IMR-90 (cell line): ENCODE measurements at regions not wholly inside any gene's neighbourhood (a gene's known extent, or its start where the extent isn't known, plus 50 kb on each side); places are given as distances from the start of the nearest gene placed in this dataset.

Experiments used
- ATAC-seq: fragments of 200-7000 bp; cut with Tn5 transposase; 2 replicates; pipeline ENCODE4 v1.9.1; 2020; ENCODE audit warnings: low read depth, mild to moderate bottlenecking, moderate library complexity
- BruUV-seq: library from RNA; stranded (reverse); fragments of 400-500 nt; replicated peaks from 2 replicates; lab custom pipeline; 2021; lab: Mats Ljungman, UMichigan
- CTCF ChIA-PET: fragments of 300-600 bp; formaldehyde crosslinking; extraction: SDS; loops from one replicate; lab custom pipeline; 2021; ENCODE audit warnings: antibody characterized with exemption; lab: Yijun Ruan, JAX
- POLR2A ChIA-PET: fragments of 300-600 bp; sonication (Branson Sonifier 250); formaldehyde crosslinking; loops from one replicate; lab custom pipeline; 2022; ENCODE audit warnings: antibody characterized with exemption; ENCODE audit not compliant: unreplicated experiment; lab: Charles Lee
- DNase-seq: peaks from one replicate; pipeline ENCODE4 v3.0.0; 2013
- H2AFZ ChIP-seq: replicated peaks from 2 replicates; pipeline ENCODE3; 2013; ENCODE audit warnings: low read length, mild to moderate bottlenecking; ENCODE audit not compliant: poor library complexity
- H2AK5ac ChIP-seq: 2 replicates; pipeline ENCODE4 v1.6.1; 2013; ENCODE audit warnings: low read depth, low read length, inconsistent platforms
- H2AK9ac ChIP-seq: replicated peaks from 2 replicates; pipeline ENCODE3; 2013; ENCODE audit warnings: mild to moderate bottlenecking, low read depth, low read length, moderate library complexity; ENCODE audit not compliant: poor library complexity
- H2BK120ac ChIP-seq: 2 replicates; pipeline ENCODE4 v1.6.1; 2013; ENCODE audit warnings: low read depth, low read length, inconsistent platforms
- H2BK15ac ChIP-seq: 3 replicates; pipeline ENCODE4 v1.6.1; 2013; ENCODE audit warnings: low read depth, low read length, inconsistent platforms
- H2BK20ac ChIP-seq: 2 replicates; pipeline ENCODE4 v1.6.1; 2013; ENCODE audit warnings: low read depth, mild to moderate bottlenecking, inconsistent platforms, low read length, moderate library complexity
- H2BK5ac ChIP-seq: 2 replicates; pipeline ENCODE4 v1.6.1; 2013; ENCODE audit warnings: mild to moderate bottlenecking, low read depth, low read length, inconsistent platforms; ENCODE audit not compliant: poor library complexity, severe bottlenecking
- H3K14ac ChIP-seq: replicated peaks from 2 replicates; pipeline ENCODE4 v1.6.1; 2013; ENCODE audit warnings: low read depth, low read length, inconsistent platforms
- H3K18ac ChIP-seq: 2 replicates; pipeline ENCODE4 v1.6.1; 2013; ENCODE audit warnings: low read depth, low read length, control low read depth
- H3K23ac ChIP-seq: 2 replicates; pipeline ENCODE4 v1.6.1; 2013; ENCODE audit warnings: low read depth, low read length, inconsistent platforms
- H3K27ac ChIP-seq: 2 replicates; pipeline ENCODE4 v1.5.1; 2013; ENCODE audit warnings: mild to moderate bottlenecking, control low read depth, low read length; ENCODE audit not compliant: insufficient read depth
- H3K27me3 ChIP-seq: 2 replicates; pipeline ENCODE4 v1.6.1; 2013; ENCODE audit warnings: low read length; ENCODE audit not compliant: control insufficient read depth, insufficient read depth
- H3K36me3 ChIP-seq: 2 replicates; pipeline ENCODE4 v1.6.1; 2013; ENCODE audit warnings: low read length, mixed read lengths; ENCODE audit not compliant: control insufficient read depth, insufficient read depth
- H3K4ac ChIP-seq: 2 replicates; pipeline ENCODE4 v1.6.1; 2013; ENCODE audit warnings: low read depth, low read length, inconsistent platforms
- H3K4me1 ChIP-seq: 2 replicates; pipeline ENCODE4 v1.6.1; 2013; ENCODE audit warnings: low read length, mixed read lengths; ENCODE audit not compliant: control insufficient read depth, insufficient read depth
- H3K4me2 ChIP-seq: 2 replicates; pipeline ENCODE4 v1.6.1; 2013; ENCODE audit warnings: low read depth, mild to moderate bottlenecking, control low read depth, low read length, moderate library complexity
- H3K4me3 ChIP-seq: 2 replicates; pipeline ENCODE4 v1.5.1; 2013; ENCODE audit warnings: low read depth, mild to moderate bottlenecking, control low read depth, low read length, moderate library complexity; ENCODE audit not compliant: insufficient read depth
- H3K56ac ChIP-seq: 2 replicates; pipeline ENCODE4 v1.6.1; 2013; ENCODE audit warnings: low read length, inconsistent platforms; ENCODE audit not compliant: insufficient read depth; ENCODE audit errors: extremely low read depth
- H3K79me1 ChIP-seq, 2 experiments: 2 replicates each; pipeline ENCODE4 v1.6.1; 2013; ENCODE audit warnings: low read length in 2 of 2, inconsistent platforms in 1 of 2, low read depth in 1 of 2
- H3K9ac ChIP-seq: 2 replicates; pipeline ENCODE4 v1.6.1; 2013; ENCODE audit warnings: low read depth, low read length, control low read depth
- H3K9me1 ChIP-seq: 2 replicates; pipeline ENCODE4 v1.6.1; 2013; ENCODE audit warnings: low read length, inconsistent platforms; ENCODE audit not compliant: insufficient read depth
- H3K9me3 ChIP-seq: 2 replicates; pipeline ENCODE4 v1.6.1; 2013; ENCODE audit warnings: low read length; ENCODE audit not compliant: control insufficient read depth, insufficient read depth
- H4K20me1 ChIP-seq: 2 replicates; pipeline ENCODE4 v1.6.1; 2013; ENCODE audit warnings: low read length, inconsistent platforms; ENCODE audit not compliant: insufficient read depth
- H4K5ac ChIP-seq: 2 replicates; pipeline ENCODE4 v1.6.1; 2013; ENCODE audit warnings: mild to moderate bottlenecking, low read depth, low read length, control low read depth
- H4K8ac ChIP-seq, 2 experiments: 2 replicates each; pipeline ENCODE4 v1.6.1; 2013; ENCODE audit warnings: low read depth in 2 of 2, low read length in 2 of 2, control low read depth in 1 of 2, inconsistent platforms in 1 of 2
- H4K91ac ChIP-seq: 2 replicates; pipeline ENCODE4 v1.6.1; 2013; ENCODE audit warnings: low read depth, low read length, inconsistent platforms; ENCODE audit not compliant: insufficient read depth
- BHLHE40 ChIP-seq: fragments of 150-350 bp; IDR thresholded peaks from 2 replicates; pipeline ENCODE4 v1.6.1; 2016; ENCODE audit warnings: mild to moderate bottlenecking, low read depth, low read length
- CHD1 ChIP-seq: IDR thresholded peaks from 2 replicates; pipeline ENCODE4 v1.6.1; 2012; ENCODE audit warnings: low read depth, low read length, improper control_type of control experiment
- SMC3 ChIP-seq: fragments of 150-350 bp; IDR thresholded peaks from 2 replicates; pipeline ENCODE4 v1.6.1; 2016; ENCODE audit warnings: low read depth, mild to moderate bottlenecking, antibody characterized with exemption, low read length, moderate library complexity
- dilution Hi-C: fragments of 300-500 bp; cut with HindIII; formaldehyde crosslinking; loops from one replicate; pipeline ENCODE4 v1.14.3; 2018; ENCODE audit warnings: low sequenced_read_pairs; ENCODE audit not compliant: unreplicated experiment
- in situ Hi-C: fragments of 300-500 bp; cut with MboI; formaldehyde crosslinking; loops from 3 replicates; pipeline ENCODE4 v1.14.3; 2019; ENCODE audit warnings: low sequenced_read_pairs, inconsistent platforms, mixed read lengths
- intact Hi-C: fragments of 100-400 bp; cut with micrococcal nuclease; formaldehyde crosslinking; loops from 2 replicates; pipeline ENCODE4 v1.10.0; 2022

- Histone ChIP-seq H2AFZ (no peak overlapping the region), H3K27me3 (no peaks in the 10 kb centered on the region), H2BK20ac (peak overlapping the region; percentile 11), H3K4ac (no peak overlapping the region), H2BK120ac (no peak overlapping the region), H3K36me3 (no peaks in the 10 kb centered on the region), H2AK9ac (no peak overlapping the region), H3K23ac (no peak overlapping the region), H4K20me1 (no peaks in the 10 kb centered on the region), H4K5ac (no peak overlapping the region), H3K79me1 (peaks cover 0 to 3% of the 10 kb centered on the region in 2 experiments; a peak in 1 of 4 replicates), H2AK5ac (no peak overlapping the region), H3K4me3 (no peak overlapping the region), H2BK15ac (no peak overlapping the region), H3K4me2 (no peak overlapping the region), H3K9ac (no peak overlapping the region), H4K91ac (no peak overlapping the region), H3K9me3 (no peaks in the 10 kb centered on the region; the same call in 1 of the 2 replicates), H3K4me1 (peaks cover 11% of the 10 kb centered on the region), H3K27ac (no peak overlapping the region), H3K14ac (no peak overlapping the region), H3K18ac (no peak overlapping the region), H4K8ac (no peak overlapping the region), H2BK5ac (no peak overlapping the region), H3K9me1 (peaks cover 4% of the 10 kb centered on the region), H3K56ac (no peak overlapping the region)
- ATAC-seq (no peak), DNase-seq (no peak)
- dilution Hi-C loops = no loop called here
- TF ChIP-seq CHD1 = no peak
- TF ChIP-seq SMC3 = no peak
- TF ChIP-seq BHLHE40 = no peak
- no TSS peak for BruUV-seq
- ChIA-PET POLR2A (no interaction called here), CTCF (interaction anchor here (1.0 kb wide), 1 partner anchor 49 kb away, joined by 3 read pairs; no protein-coding TSS in a partner anchor)
- in situ Hi-C loops = no loop called here
- intact Hi-C loops = no loop called here
These were observed 49.9 kb upstream of the ZDHHC17 start for GRCh38 chr12:76713986-76714385.
